Prostate gland (tissue), 2 donors: ENCODE measurements at regions not wholly inside any gene's neighbourhood (a gene's known extent, or its start where the extent isn't known, plus 50 kb on each side); places are given as distances from the start of the nearest gene placed in this dataset.

Experiments
- POLR2A ChIP-seq: fragments of 450-650 bp; IDR thresholded peaks from one replicate; pipeline ENCODE4 v1.6.1; 2016; ENCODE audit warnings: antibody characterized with exemption, mild to moderate bottlenecking
- TF ChIP-seq, protein P1 (sequence below), 4 experiments: fragments of 200-600 bp in 2 of 4; fragments of 450-650 bp in 2 of 4; sonication (generic) in 2 of 4; IDR thresholded peaks; 1 replicate in 3 of 4; 2 replicates in 1 of 4; pipeline ENCODE4 v1.5.1; 2016 to 2019; ENCODE audit warnings: antibody characterized with exemption in 4 of 4, mild to moderate bottlenecking in 2 of 4, moderate library complexity in 2 of 4

DNA sequence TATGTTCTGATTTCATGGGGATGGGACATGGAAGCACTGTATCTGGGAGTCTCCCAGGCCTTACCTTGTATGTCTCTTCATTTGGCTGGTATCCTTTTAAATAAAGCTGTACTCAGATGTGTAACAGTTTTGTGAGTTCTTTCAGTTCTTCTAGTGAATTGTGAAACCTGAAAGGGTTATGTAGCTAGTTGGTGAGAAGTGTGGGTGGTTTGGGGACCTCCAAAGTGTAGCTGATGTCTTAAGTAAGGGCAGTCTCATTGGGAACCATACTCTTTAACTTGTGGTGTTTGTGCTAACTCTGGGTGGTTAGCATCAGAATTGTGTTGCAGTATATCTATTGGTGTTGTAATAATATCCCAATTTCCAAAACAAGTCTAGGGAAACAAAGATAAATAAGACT lies 166.9 kb upstream of the CCNH start:
- TF ChIP-seq, protein P1, sequence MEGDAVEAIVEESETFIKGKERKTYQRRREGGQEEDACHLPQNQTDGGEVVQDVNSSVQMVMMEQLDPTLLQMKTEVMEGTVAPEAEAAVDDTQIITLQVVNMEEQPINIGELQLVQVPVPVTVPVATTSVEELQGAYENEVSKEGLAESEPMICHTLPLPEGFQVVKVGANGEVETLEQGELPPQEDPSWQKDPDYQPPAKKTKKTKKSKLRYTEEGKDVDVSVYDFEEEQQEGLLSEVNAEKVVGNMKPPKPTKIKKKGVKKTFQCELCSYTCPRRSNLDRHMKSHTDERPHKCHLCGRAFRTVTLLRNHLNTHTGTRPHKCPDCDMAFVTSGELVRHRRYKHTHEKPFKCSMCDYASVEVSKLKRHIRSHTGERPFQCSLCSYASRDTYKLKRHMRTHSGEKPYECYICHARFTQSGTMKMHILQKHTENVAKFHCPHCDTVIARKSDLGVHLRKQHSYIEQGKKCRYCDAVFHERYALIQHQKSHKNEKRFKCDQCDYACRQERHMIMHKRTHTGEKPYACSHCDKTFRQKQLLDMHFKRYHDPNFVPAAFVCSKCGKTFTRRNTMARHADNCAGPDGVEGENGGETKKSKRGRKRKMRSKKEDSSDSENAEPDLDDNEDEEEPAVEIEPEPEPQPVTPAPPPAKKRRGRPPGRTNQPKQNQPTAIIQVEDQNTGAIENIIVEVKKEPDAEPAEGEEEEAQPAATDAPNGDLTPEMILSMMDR (IDR thresholded peaks at IDR 0.05) = no peak
- no peak for TF ChIP-seq POLR2A
